ENCODE measurements at regions not wholly inside any gene's neighbourhood (a gene's known extent, or its start where the extent isn't known, plus 50 kb on each side); places are given as distances from the start of the nearest gene placed in this dataset.

- no peaks in the 10 kb centered on the region for H3K36me3 ChIP-seq (replicated peaks in 1 of 2; ENCODE audit: insufficient read depth in 1 of 2, low read depth in 2 of 2)
- H3K4me3 ChIP-seq, result no peak overlapping the region
- WGBS, 2 donors, result 88% methylated on average over 5 of the region's 5 CpGs
- H3K4me1 ChIP-seq, result no peaks in the 10 kb centered on the region
- no peak overlapping the region for H3K27ac ChIP-seq
- no peaks in the 10 kb centered on the region for H3K9me3 ChIP-seq
- no peak for ATAC-seq
- H3K27me3 ChIP-seq, result no peaks in the 10 kb centered on the region
- no peak for DNase-seq
- intact Hi-C loops (cut with DNase I), result no loop called here
- TF ChIP-seq POLR2A (IDR thresholded peaks at IDR 0.05), result no peak
- TF ChIP-seq CTCF (IDR thresholded peaks at IDR 0.05), result no peak
Observed at GRCh38 chr10:76631036-76631670, 1006.5 kb downstream of the KCNMA1 start.

- H3K4me3 ChIP-seq, result no peak overlapping the region
- intact Hi-C loops (cut with DNase I), result no loop called here
- H3K27ac ChIP-seq, result no peak overlapping the region
- H3K4me1 ChIP-seq, result no peaks in the 10 kb centered on the region
- ATAC-seq (no peak), DNase-seq (no peak)
- no peaks in the 10 kb centered on the region for H3K36me3 ChIP-seq (replicated peaks in 1 of 2; ENCODE audit: insufficient read depth in 1 of 2, low read depth in 2 of 2)
- WGBS, 2 donors, result 50 to 70% methylated on average over 1 of the region's 1 CpG
- H3K9me3 ChIP-seq, result no peaks in the 10 kb centered on the region
- TF ChIP-seq CTCF (IDR thresholded peaks at IDR 0.05), result no peak
- no peak for TF ChIP-seq POLR2A (IDR thresholded peaks at IDR 0.05)
- no peaks in the 10 kb centered on the region for H3K27me3 ChIP-seq
Observed at GRCh38 chr10:76628801-76629200, 1008.8 kb downstream of the KCNMA1 start.

GRCh38 chr10:76626386-76626785, 1011.2 kb downstream of the KCNMA1 start:
- WGBS, 2 donors, result 33 to 37% methylated on average over 2 of the region's 2 CpGs
- DNase-seq (no peak), ATAC-seq (no peak)
- intact Hi-C loops (cut with DNase I), result no loop called here
- no peak overlapping the region for H3K4me3 ChIP-seq
- no peaks in the 10 kb centered on the region for H3K36me3 ChIP-seq (replicated peaks in 1 of 2; ENCODE audit: insufficient read depth in 1 of 2, low read depth in 2 of 2)
- H3K4me1 ChIP-seq, result no peaks in the 10 kb centered on the region
- H3K27ac ChIP-seq, result no peak overlapping the region
- H3K27me3 ChIP-seq, result no peaks in the 10 kb centered on the region
- no peaks in the 10 kb centered on the region for H3K9me3 ChIP-seq
- no peak for TF ChIP-seq POLR2A (IDR thresholded peaks at IDR 0.05)
- TF ChIP-seq CTCF (IDR thresholded peaks at IDR 0.05), result no peak

GRCh38 chr10:76624470-76624869, 1013.1 kb downstream of the KCNMA1 start:
- H3K9me3 ChIP-seq, result no peaks in the 10 kb centered on the region
- H3K4me1 ChIP-seq, result no peaks in the 10 kb centered on the region
- intact Hi-C loops (cut with DNase I), result no loop called here
- TF ChIP-seq POLR2A (IDR thresholded peaks at IDR 0.05) (no peak), CTCF (IDR thresholded peaks at IDR 0.05) (no peak)
- H3K36me3 ChIP-seq (replicated peaks in 1 of 2; ENCODE audit: insufficient read depth in 1 of 2, low read depth in 2 of 2), result no peaks in the 10 kb centered on the region
- H3K4me3 ChIP-seq, result no peak overlapping the region
- H3K27me3 ChIP-seq, result no peaks in the 10 kb centered on the region
- H3K27ac ChIP-seq, result no peak overlapping the region
- WGBS, 2 donors, result 90 to 95% methylated on average over 6 of the region's 6 CpGs
- DNase-seq (no peak), ATAC-seq (no peak)

- no peak for ATAC-seq
- Histone ChIP-seq H3K27me3 (no peaks in the 10 kb centered on the region), H3K36me3 (replicated peaks in 1 of 2; ENCODE audit: insufficient read depth in 1 of 2, low read depth in 2 of 2) (no peaks in the 10 kb centered on the region), H3K4me1 (no peaks in the 10 kb centered on the region), H3K4me3 (no peak overlapping the region), H3K9me3 (no peaks in the 10 kb centered on the region), H3K27ac (no peak overlapping the region)
- intact Hi-C loops (cut with DNase I), result no loop called here
- TF ChIP-seq POLR2A (IDR thresholded peaks at IDR 0.05), result no peak
- no peak for TF ChIP-seq CTCF (IDR thresholded peaks at IDR 0.05)
- 56 to 76% methylated on average over 2 of the region's 2 CpGs for WGBS, 2 donors
- DNase-seq, result no peak
Observed at GRCh38 chr10:76621886-76622620, 1015.6 kb downstream of the KCNMA1 start.

All from body of pancreas (tissue), 4 donors.